OCI-LY3 (cell line): ENCODE measurements at regions not wholly inside any gene's neighbourhood (a gene's known extent, or its start where the extent isn't known, plus 50 kb on each side); places are given as distances from the start of the nearest gene placed in this dataset.

Source experiments
- H2AFZ ChIP-seq: fragments of 200-600, 300-600 bp; shearing (Covaris generic); 2 replicates; pipeline ENCODE4 v1.6.0; 2014; ENCODE audit warnings: antibody characterized with exemption, low read depth, low read length
- H3K27ac ChIP-seq: fragments of 200-600, 300-600 bp; sonication (generic); 2 replicates; pipeline ENCODE4 v1.5.1; 2014; ENCODE audit warnings: mild to moderate bottlenecking, low read length, moderate library complexity, mixed read lengths
- H3K27me3 ChIP-seq: fragments of 200-600, 300-600 bp; sonication (generic); 2 replicates; pipeline ENCODE4 v1.6.1; 2014; ENCODE audit warnings: low read depth, low read length, mixed read lengths
- H3K36me3 ChIP-seq: fragments of 200-600, 300-600 bp; sonication (generic); replicated peaks from 2 replicates; pipeline ENCODE3; 2014; ENCODE audit warnings: low read depth, low read length, mixed read lengths
- H3K4me1 ChIP-seq: fragments of 300-600, 200-600 bp; sonication (generic); 2 replicates; pipeline ENCODE4 v1.6.1; 2014; ENCODE audit warnings: low read length, mixed read lengths
- H3K4me2 ChIP-seq: fragments of 200-600, 300-600 bp; sonication (generic); 2 replicates; pipeline ENCODE4 v1.6.1; 2014; ENCODE audit warnings: low read length, mixed read lengths
- H3K4me3 ChIP-seq: fragments of 300-600, 200-600 bp; sonication (generic); 2 replicates; pipeline ENCODE4 v1.5.1; 2014; ENCODE audit warnings: antibody characterized with exemption, mild to moderate bottlenecking, low read length, moderate library complexity
- H3K79me2 ChIP-seq: fragments of 300-600, 200-600 bp; shearing (Covaris generic); 2 replicates; pipeline ENCODE4 v1.6.1; 2014; ENCODE audit warnings: mild to moderate bottlenecking, low read length, mixed read lengths
- H3K9ac ChIP-seq: fragments of 300-600, 200-600 bp; shearing (Covaris generic); 2 replicates; pipeline ENCODE4 v1.6.0; 2014; ENCODE audit warnings: mild to moderate bottlenecking, low read length, moderate library complexity
- H3K9me3 ChIP-seq: fragments of 200-600, 300-600 bp; shearing (Covaris generic); 2 replicates; pipeline ENCODE4 v1.6.1; 2014; ENCODE audit warnings: low read length, mixed read lengths; ENCODE audit not compliant: insufficient read depth
- H4K20me1 ChIP-seq: fragments of 200-600, 300-600 bp; sonication (generic); 2 replicates; pipeline ENCODE4 v1.6.1; 2016; ENCODE audit warnings: low read length, mixed read lengths; ENCODE audit not compliant: insufficient read depth
- CTCF ChIP-seq: fragments of 200-600, 300-600 bp; sonication (generic); IDR thresholded peaks from 2 replicates; pipeline ENCODE4 v1.5.1; 2014; ENCODE audit warnings: antibody characterized with exemption, low read length, low read depth
- EZH2phosphoT487 ChIP-seq: fragments of 200-600 bp; shearing (Covaris generic); IDR thresholded peaks from 2 replicates; pipeline ENCODE4 v1.6.1; 2018; ENCODE audit warnings: antibody characterized with exemption, mixed run types, low read depth

GRCh38 chr12:127883013-127883412, 384.0 kb upstream of the TMEM132C start:
- Histone ChIP-seq H3K27me3 (no peaks in the 10 kb centered on the region), H3K4me3 (no peak overlapping the region), H3K4me1 (no peaks in the 10 kb centered on the region), H3K9ac (no peak overlapping the region), H3K79me2 (no peaks in the 10 kb centered on the region), H3K27ac (no peak overlapping the region), H3K9me3 (no peaks in the 10 kb centered on the region), H4K20me1 (no peaks in the 10 kb centered on the region), H2AFZ (no peak overlapping the region), H3K36me3 (no peaks in the 10 kb centered on the region), H3K4me2 (no peak overlapping the region)
- no peak for TF ChIP-seq CTCF
- no peak for TF ChIP-seq EZH2phosphoT487

GRCh38 chr12:127885954-127886750, 380.8 kb upstream of the TMEM132C start:
- Histone ChIP-seq H3K9ac (no peak overlapping the region), H3K27me3 (no peaks in the 10 kb centered on the region), H4K20me1 (no peaks in the 10 kb centered on the region), H3K4me3 (no peak overlapping the region), H2AFZ (no peak overlapping the region), H3K36me3 (no peaks in the 10 kb centered on the region), H3K4me2 (no peak overlapping the region), H3K27ac (no peak overlapping the region), H3K9me3 (no peaks in the 10 kb centered on the region), H3K79me2 (no peaks in the 10 kb centered on the region), H3K4me1 (no peaks in the 10 kb centered on the region)
- TF ChIP-seq EZH2phosphoT487, result no peak
- no peak for TF ChIP-seq CTCF

GRCh38 chr12:127886827-127887226, 380.1 kb upstream of the TMEM132C start:
- Histone ChIP-seq H3K27ac (no peak overlapping the region), H3K9ac (no peak overlapping the region), H3K36me3 (no peaks in the 10 kb centered on the region), H3K4me2 (no peak overlapping the region), H4K20me1 (no peaks in the 10 kb centered on the region), H3K4me1 (no peaks in the 10 kb centered on the region), H2AFZ (no peak overlapping the region), H3K27me3 (no peaks in the 10 kb centered on the region), H3K4me3 (no peak overlapping the region), H3K79me2 (no peaks in the 10 kb centered on the region), H3K9me3 (no peaks in the 10 kb centered on the region)
- TF ChIP-seq CTCF (no peak), EZH2phosphoT487 (no peak)

GRCh38 chr12:127888943-127889719, 377.8 kb upstream of the TMEM132C start:
- Histone ChIP-seq H3K4me3 (no peak overlapping the region), H3K79me2 (no peaks in the 10 kb centered on the region), H3K36me3 (no peaks in the 10 kb centered on the region), H3K27ac (no peak overlapping the region), H3K4me2 (no peak overlapping the region), H3K9me3 (no peaks in the 10 kb centered on the region), H3K9ac (no peak overlapping the region), H4K20me1 (no peaks in the 10 kb centered on the region), H3K4me1 (no peaks in the 10 kb centered on the region), H3K27me3 (no peaks in the 10 kb centered on the region), H2AFZ (no peak overlapping the region)
- TF ChIP-seq CTCF (no peak), EZH2phosphoT487 (no peak)
